SK-N-MC (cell line): ENCODE measurements at regions not wholly inside any gene's neighbourhood (a gene's known extent, or its start where the extent isn't known, plus 50 kb on each side); places are given as distances from the start of the nearest gene placed in this dataset.

Experiments
- EZH2 ChIP-seq: fragments of 200-600 bp; sonication (generic); IDR thresholded peaks from one replicate; pipeline ENCODE4 v1.6.1; 2017; ENCODE audit warnings: antibody characterized with exemption
- POLR2AphosphoS5 ChIP-seq: IDR thresholded peaks from 2 replicates; pipeline ENCODE4 v1.6.1; 2012; ENCODE audit warnings: mild to moderate bottlenecking, low read depth, low read length, borderline replicate concordance

- no peak for TF ChIP-seq EZH2
- TF ChIP-seq POLR2AphosphoS5: no peak
These were observed 276.8 kb downstream of the DNAJB9 start for GRCh38 chr7:108846471-108846870.
